Fibroblast of peridontal ligament (primary cell): ENCODE measurements at regions not wholly inside any gene's neighbourhood (a gene's known extent, or its start where the extent isn't known, plus 50 kb on each side); places are given as distances from the start of the nearest gene placed in this dataset.
A peak's percentile ranks its signal among the peaks of the same experiment; 100 is the strongest.

ENCODE experiments used
- DNase-seq: peaks from one replicate; pipeline ENCODE4 v3.0.0-alpha.2; 2010; ENCODE audit errors: extremely low read depth

GRCh38 chr11:128095466-128095981 lies 491.8 kb downstream of the ETS1 start:
- peak; percentile 69 for DNase-seq

- DNase-seq: no peak
Measured at GRCh38 chr11:128093689-128094088, 493.7 kb downstream of the ETS1 start.

- no peak for DNase-seq
Measured at GRCh38 chr11:128089962-128090361, 497.4 kb downstream of the ETS1 start.

GRCh38 chr11:128086794-128087193 lies 500.6 kb downstream of the ETS1 start:
- DNase-seq: no peak

- no peak for DNase-seq
Measured at GRCh38 chr11:128085276-128085675, 502.1 kb downstream of the ETS1 start.

GRCh38 chr11:128082574-128082973 lies 504.8 kb downstream of the ETS1 start:
- DNase-seq: no peak

GRCh38 chr11:128069665-128070064 lies 517.7 kb downstream of the ETS1 start:
- DNase-seq: no peak

GRCh38 chr11:128067780-128068179 lies 519.6 kb downstream of the ETS1 start:
- DNase-seq: no peak

- no peak for DNase-seq
Measured at GRCh38 chr11:128066399-128066798, 521.0 kb downstream of the ETS1 start.

- DNase-seq: no peak
Measured at GRCh38 chr11:128061281-128061871, 526.0 kb downstream of the ETS1 start.

- DNase-seq: no peak
Measured at GRCh38 chr11:128058580-128059208, 528.7 kb downstream of the ETS1 start.

GRCh38 chr11:128057786-128058395 lies 529.5 kb downstream of the ETS1 start:
- no peak for DNase-seq

- no peak for DNase-seq
Measured at GRCh38 chr11:128055576-128056217, 531.7 kb downstream of the ETS1 start.

- DNase-seq: no peak
Measured at GRCh38 chr11:128053981-128054931, 533.1 kb downstream of the ETS1 start.

GRCh38 chr11:128052912-128053641 lies 534.3 kb downstream of the ETS1 start:
- peak; percentile 84 for DNase-seq

GRCh38 chr11:128048121-128048520 lies 539.2 kb downstream of the ETS1 start:
- no peak for DNase-seq

- no peak for DNase-seq
Measured at GRCh38 chr11:128047026-128047425, 540.3 kb downstream of the ETS1 start.

- no peak for DNase-seq
Measured at GRCh38 chr11:128046213-128046612, 541.1 kb downstream of the ETS1 start.

GRCh38 chr11:128045094-128045725 lies 542.1 kb downstream of the ETS1 start:
- peak; percentile 38 for DNase-seq

- DNase-seq: no peak
Measured at GRCh38 chr11:128042290-128042751, 545.0 kb downstream of the ETS1 start.
